Suprapubic skin (tissue), 4 donors: ENCODE measurements at regions not wholly inside any gene's neighbourhood (a gene's known extent, or its start where the extent isn't known, plus 50 kb on each side); places are given as distances from the start of the nearest gene placed in this dataset.

Source experiments
- DNase-seq, 2 donors: peaks; one replicate each; pipeline ENCODE4 v3.0.0-alpha.2; 2019; ENCODE audit warnings: low spot score in 2 of 2
- H3K27ac ChIP-seq: fragments of 200-600 bp; sonication (generic); one replicate; pipeline ENCODE4 v1.5.1; 2019
- H3K27me3 ChIP-seq: fragments of 200-600 bp; sonication (generic); one replicate; pipeline ENCODE4 v1.5.1; 2019
- H3K36me3 ChIP-seq: fragments of 200-600 bp; sonication (generic); one replicate; pipeline ENCODE4 v1.5.1; 2019
- H3K4me1 ChIP-seq: fragments of 200-600 bp; sonication (generic); one replicate; pipeline ENCODE4 v1.5.1; 2019
- H3K4me3 ChIP-seq: fragments of 200-600 bp; sonication (generic); one replicate; pipeline ENCODE4 v1.5.1; 2019; ENCODE audit warnings: mild to moderate bottlenecking
- H3K9me3 ChIP-seq: fragments of 200-600 bp; sonication (generic); one replicate; pipeline ENCODE4 v1.5.1; 2019
- CTCF ChIP-seq, 2 donors: fragments of 200-600 bp in 1 of 2; fragments of 450-650 bp in 1 of 2; sonication (generic) in 1 of 2; IDR thresholded peaks; one replicate each; pipeline ENCODE4 v1.5.1; 2016 to 2019; ENCODE audit warnings: antibody characterized with exemption in 2 of 2, mild to moderate bottlenecking in 1 of 2, moderate library complexity in 1 of 2
- EP300 ChIP-seq: sonication (generic); formaldehyde crosslinking; IDR thresholded peaks from one replicate; pipeline ENCODE4 v1.6.1; 2017; ENCODE audit warnings: antibody characterized with exemption
- POLR2A ChIP-seq, 2 donors: fragments of 450-650 bp; IDR thresholded peaks; one replicate each; pipeline ENCODE4 v1.6.1; 2017; ENCODE audit warnings: antibody characterized with exemption in 2 of 2, mild to moderate bottlenecking in 2 of 2, moderate library complexity in 2 of 2
- POLR2AphosphoS5 ChIP-seq, 3 donors: sonication (generic); formaldehyde crosslinking; IDR thresholded peaks; one replicate each; pipeline ENCODE4 v1.6.1; 2017; ENCODE audit warnings: antibody characterized with exemption in 3 of 3
- WGBS: methylation state at CpG from one replicate; pipeline ENCODE4 v1.1.5; 2018; 5-methylcytosine and 5-hydroxymethylcytosine counted together

- 53% methylated on average over 3 of the region's 3 CpGs for WGBS
- TF ChIP-seq CTCF (IDR thresholded peaks at IDR 0.05) (no peak), POLR2AphosphoS5 (IDR thresholded peaks at IDR 0.05) (no peak), POLR2A (IDR thresholded peaks at IDR 0.05) (no peak), EP300 (no peak)
- Histone ChIP-seq H3K36me3 (no peaks in the 10 kb centered on the region), H3K27ac (no peak overlapping the region), H3K4me3 (no peak overlapping the region), H3K4me1 (no peaks in the 10 kb centered on the region), H3K9me3 (no peaks in the 10 kb centered on the region), H3K27me3 (no peaks in the 10 kb centered on the region)
- no peak for DNase-seq
Measured at GRCh38 chr4:100849319-100849718, 331.5 kb upstream of the EMCN start.

GRCh38 chr4:100848841-100849240 lies 331.0 kb upstream of the EMCN start:
- Histone ChIP-seq H3K4me1 (no peaks in the 10 kb centered on the region), H3K9me3 (no peaks in the 10 kb centered on the region), H3K4me3 (no peak overlapping the region), H3K36me3 (no peaks in the 10 kb centered on the region), H3K27me3 (no peaks in the 10 kb centered on the region), H3K27ac (no peak overlapping the region)
- 93% methylated on average over 2 of the region's 2 CpGs for WGBS
- TF ChIP-seq POLR2A (IDR thresholded peaks at IDR 0.05) (no peak), POLR2AphosphoS5 (IDR thresholded peaks at IDR 0.05) (no peak), EP300 (no peak), CTCF (IDR thresholded peaks at IDR 0.05) (peak in 1 of 2 donors; percentile 10)
- no peak for DNase-seq

DNA sequence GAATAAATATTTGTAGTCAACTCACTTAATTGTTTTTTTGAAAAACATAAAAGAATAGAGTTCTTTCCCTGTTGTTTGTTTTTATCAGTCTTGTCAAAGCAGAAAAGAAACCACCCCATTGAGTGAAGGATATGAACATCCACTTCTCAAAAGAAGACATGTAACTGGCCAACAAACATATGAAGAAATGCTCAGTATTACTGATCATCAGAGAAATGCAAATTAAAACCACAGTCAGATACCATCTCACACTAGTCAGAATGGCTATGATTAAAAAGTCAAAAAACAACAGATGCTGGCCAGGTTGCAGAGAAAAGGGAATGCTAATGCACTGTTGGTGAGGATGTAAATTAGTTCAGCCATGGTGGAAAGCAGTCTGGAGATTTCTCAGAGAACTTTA lies 326.1 kb upstream of the EMCN start:
- TF ChIP-seq EP300 (no peak), CTCF (IDR thresholded peaks at IDR 0.05) (no peak), POLR2A (IDR thresholded peaks at IDR 0.05) (no peak), POLR2AphosphoS5 (IDR thresholded peaks at IDR 0.05) (no peak)
- Histone ChIP-seq H3K9me3 (no peaks in the 10 kb centered on the region), H3K27me3 (no peaks in the 10 kb centered on the region)

DNA sequence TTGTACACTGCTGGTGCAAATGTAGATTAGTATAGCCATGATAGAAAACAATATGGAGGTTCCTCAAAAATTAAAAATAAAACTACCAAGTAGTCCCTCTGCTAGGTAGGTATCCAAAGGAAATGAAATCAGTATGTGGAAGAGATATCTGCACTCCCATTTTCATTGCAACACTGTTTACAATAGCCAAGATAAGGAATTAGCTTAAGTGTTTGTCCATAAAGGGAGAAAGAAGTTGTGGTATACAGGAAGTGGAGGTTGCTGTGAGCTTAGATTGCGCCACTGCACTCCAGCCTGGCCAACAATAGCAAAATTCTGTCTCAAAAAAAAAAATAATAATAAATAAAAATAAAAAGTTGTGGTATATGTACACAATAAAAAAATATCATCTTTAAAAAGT lies 325.0 kb upstream of the EMCN start:
- no peak for TF ChIP-seq POLR2A (IDR thresholded peaks at IDR 0.05)
- WGBS, result 100% methylated on average over 1 of the region's 1 CpG
- Histone ChIP-seq H3K27ac (no peak overlapping the region), H3K4me1 (no peaks in the 10 kb centered on the region), H3K36me3 (no peaks in the 10 kb centered on the region), H3K9me3 (no peaks in the 10 kb centered on the region), H3K27me3 (no peaks in the 10 kb centered on the region), H3K4me3 (no peak overlapping the region)
- DNase-seq, result no peak

More for the DNA sequence above, 326.1 kb upstream of the EMCN start:
- Histone ChIP-seq H3K27ac (no peak overlapping the region), H3K4me3 (no peak overlapping the region), H3K4me1 (no peaks in the 10 kb centered on the region), H3K36me3 (no peaks in the 10 kb centered on the region)
- DNase-seq, result no peak

- DNase-seq, result no peak
- Histone ChIP-seq H3K4me1 (no peaks in the 10 kb centered on the region), H3K36me3 (no peaks in the 10 kb centered on the region), H3K27ac (no peak overlapping the region), H3K4me3 (no peak overlapping the region), H3K9me3 (no peaks in the 10 kb centered on the region), H3K27me3 (no peaks in the 10 kb centered on the region)
- TF ChIP-seq POLR2A (IDR thresholded peaks at IDR 0.05) (no peak), POLR2AphosphoS5 (IDR thresholded peaks at IDR 0.05) (no peak), CTCF (IDR thresholded peaks at IDR 0.05) (no peak), EP300 (no peak)
- 97% methylated on average over 2 of the region's 2 CpGs for WGBS
Measured at GRCh38 chr4:100841911-100842310, 324.1 kb upstream of the EMCN start.

GRCh38 chr4:100839712-100840111 lies 321.9 kb upstream of the EMCN start:
- Histone ChIP-seq H3K36me3 (no peaks in the 10 kb centered on the region), H3K27me3 (no peaks in the 10 kb centered on the region), H3K9me3 (no peaks in the 10 kb centered on the region), H3K4me3 (no peak overlapping the region), H3K4me1 (no peaks in the 10 kb centered on the region), H3K27ac (no peak overlapping the region)
- 93% methylated on average over 2 of the region's 2 CpGs for WGBS
- DNase-seq, result no peak
- TF ChIP-seq EP300, result no peak
- no peak for TF ChIP-seq POLR2AphosphoS5 (IDR thresholded peaks at IDR 0.05)
- TF ChIP-seq POLR2A (IDR thresholded peaks at IDR 0.05), result no peak
- TF ChIP-seq CTCF (IDR thresholded peaks at IDR 0.05), result no peak
